ENCODE measurements at regions not wholly inside any gene's neighbourhood (a gene's known extent, or its start where the extent isn't known, plus 50 kb on each side); places are given as distances from the start of the nearest gene placed in this dataset.

- H3K4me3 ChIP-seq (ENCODE audit: low read depth, low read length) = no peak overlapping the region
- TF ChIP-seq CTCF (conservative IDR thresholded peaks at IDR 0.05; ENCODE audit: low read depth, low read length) = no peak
- no peak for DNase-seq (ENCODE audit: low read depth)
These were observed 86.5 kb downstream of the STRADB start for GRCh38 chr2:201538025-201538424.

- TF ChIP-seq CTCF (conservative IDR thresholded peaks at IDR 0.05; ENCODE audit: low read depth, low read length) = no peak
- DNase-seq (ENCODE audit: low read depth) = no peak
- no peak overlapping the region for H3K4me3 ChIP-seq (ENCODE audit: low read depth, low read length)
These were observed 85.2 kb downstream of the STRADB start for GRCh38 chr2:201536754-201537153.

- peak; percentile 26 for DNase-seq (ENCODE audit: low read depth)
- TF ChIP-seq CTCF (conservative IDR thresholded peaks at IDR 0.05; ENCODE audit: low read depth, low read length) = no peak
- H3K4me3 ChIP-seq (ENCODE audit: low read depth, low read length) = no peak overlapping the region
These were observed 84.5 kb downstream of the STRADB start for GRCh38 chr2:201536046-201536445.

- DNase-seq (ENCODE audit: low read depth) = no peak
- TF ChIP-seq CTCF (conservative IDR thresholded peaks at IDR 0.05; ENCODE audit: low read depth, low read length) = no peak
- no peak overlapping the region for H3K4me3 ChIP-seq (ENCODE audit: low read depth, low read length)
These were observed 81.3 kb downstream of the STRADB start for GRCh38 chr2:201532686-201533304.

Data from epithelial cell of proximal tubule (primary cell).